Activated T-helper 1 cell treated with anti-CD3 and anti-CD28 coated beads, Interleukin-12 subunit alpha, Interleukin-12 subunit beta, Interleukin-2, Interleukin-4 antibody, amounts not matched to agents 30 ng/mL and 10 ng/mL and 1 ng/mL, durations not matched to agents 14 hours and 24 hours and 36 hours (primary cell): ENCODE measurements at regions not wholly inside any gene's neighbourhood (a gene's known extent, or its start where the extent isn't known, plus 50 kb on each side); places are given as distances from the start of the nearest gene placed in this dataset.

ENCODE experiments used
- DNase-seq: peaks from one replicate; pipeline ENCODE4 v3.0.0; 2021; ENCODE audit warnings: low spot score
- H3K27ac Mint-ChIP-seq: one replicate; pipeline ENCODE4 v1.8.0; 2021; ENCODE audit warnings: mild to moderate bottlenecking, mixed read lengths
- H3K27me3 Mint-ChIP-seq: one replicate; pipeline ENCODE4 v1.8.0; 2022; ENCODE audit warnings: mild to moderate bottlenecking, moderate library complexity, mixed read lengths; ENCODE audit not compliant: insufficient read depth
- H3K36me3 Mint-ChIP-seq: one replicate; pipeline ENCODE4 v1.8.0; 2021; ENCODE audit warnings: low read depth, mixed read lengths
- H3K4me1 Mint-ChIP-seq: one replicate; pipeline ENCODE4 v1.8.0; 2021; ENCODE audit warnings: low read depth, mixed read lengths
- H3K4me3 Mint-ChIP-seq: one replicate; pipeline ENCODE4 v1.8.0; 2021; ENCODE audit warnings: mild to moderate bottlenecking, moderate library complexity, mixed read lengths
- H3K9me3 Mint-ChIP-seq: one replicate; pipeline ENCODE4 v1.8.0; 2021; ENCODE audit warnings: mixed read lengths
- intact Hi-C: fragments of 100-400 bp; cut with micrococcal nuclease; formaldehyde crosslinking; loops from one replicate; pipeline ENCODE4 v1.15.1; 2024

GRCh38 chr18:78898635-78899034 lies 81.0 kb upstream of the SALL3 start:
- no peak for DNase-seq
- Mint-ChIP-seq H3K9me3 (no peaks in the 10 kb centered on the region), H3K27me3 (no peaks in the 10 kb centered on the region), H3K4me1 (no peaks in the 10 kb centered on the region), H3K4me3 (no peak overlapping the region), H3K27ac (no peak overlapping the region), H3K36me3 (no peaks in the 10 kb centered on the region)
- intact Hi-C loops, result no loop called here

GRCh38 chr18:78899241-78899640 lies 80.4 kb upstream of the SALL3 start:
- Mint-ChIP-seq H3K27me3 (no peaks in the 10 kb centered on the region), H3K27ac (no peak overlapping the region), H3K4me3 (no peak overlapping the region), H3K9me3 (no peaks in the 10 kb centered on the region), H3K36me3 (no peaks in the 10 kb centered on the region), H3K4me1 (no peaks in the 10 kb centered on the region)
- intact Hi-C loops, result no loop called here
- no peak for DNase-seq

GRCh38 chr18:78900938-78901909 lies 78.4 kb upstream of the SALL3 start:
- no peaks in the 10 kb centered on the region for H3K4me1 Mint-ChIP-seq
- intact Hi-C loops, result no loop called here
- H3K4me3 Mint-ChIP-seq, result no peak overlapping the region
- no peaks in the 10 kb centered on the region for H3K9me3 Mint-ChIP-seq
- DNase-seq, result no peak
- no peak overlapping the region for H3K27ac Mint-ChIP-seq
- no peaks in the 10 kb centered on the region for H3K36me3 Mint-ChIP-seq
- no peaks in the 10 kb centered on the region for H3K27me3 Mint-ChIP-seq

- no peaks in the 10 kb centered on the region for H3K4me1 Mint-ChIP-seq
- intact Hi-C loops, result no loop called here
- no peaks in the 10 kb centered on the region for H3K36me3 Mint-ChIP-seq
These were observed 77.5 kb upstream of the SALL3 start for GRCh38 chr18:78901923-78902794.

GRCh38 chr18:78902795-78903435 lies 76.7 kb upstream of the SALL3 start:
- H3K9me3 Mint-ChIP-seq, result no peaks in the 10 kb centered on the region
- no peak overlapping the region for H3K27ac Mint-ChIP-seq
- H3K4me1 Mint-ChIP-seq, result no peaks in the 10 kb centered on the region
- DNase-seq, result no peak
- no peaks in the 10 kb centered on the region for H3K36me3 Mint-ChIP-seq
- intact Hi-C loops, result no loop called here
- no peaks in the 10 kb centered on the region for H3K27me3 Mint-ChIP-seq
- no peak overlapping the region for H3K4me3 Mint-ChIP-seq

More at GRCh38 chr18:78901923-78902794, 77.5 kb upstream of the SALL3 start:
- H3K9me3 Mint-ChIP-seq, result no peaks in the 10 kb centered on the region
- H3K27me3 Mint-ChIP-seq, result no peaks in the 10 kb centered on the region
- DNase-seq, result no peak
- no peak overlapping the region for H3K4me3 Mint-ChIP-seq
- no peak overlapping the region for H3K27ac Mint-ChIP-seq

GRCh38 chr18:78903436-78904178 lies 76.0 kb upstream of the SALL3 start:
- H3K9me3 Mint-ChIP-seq, result no peaks in the 10 kb centered on the region
- H3K27me3 Mint-ChIP-seq, result no peaks in the 10 kb centered on the region
- H3K4me3 Mint-ChIP-seq, result no peak overlapping the region
- no peak overlapping the region for H3K27ac Mint-ChIP-seq
- no peak for DNase-seq
- no peaks in the 10 kb centered on the region for H3K36me3 Mint-ChIP-seq
- intact Hi-C loops, result no loop called here
- no peaks in the 10 kb centered on the region for H3K4me1 Mint-ChIP-seq

- no peak for DNase-seq
- no peaks in the 10 kb centered on the region for H3K36me3 Mint-ChIP-seq
These were observed 75.5 kb upstream of the SALL3 start for GRCh38 chr18:78904179-78904531.

GRCh38 chr18:78905334-78905733 lies 74.3 kb upstream of the SALL3 start:
- Mint-ChIP-seq H3K4me1 (no peaks in the 10 kb centered on the region), H3K9me3 (no peaks in the 10 kb centered on the region), H3K27ac (no peak overlapping the region), H3K27me3 (no peaks in the 10 kb centered on the region), H3K36me3 (no peaks in the 10 kb centered on the region), H3K4me3 (no peak overlapping the region)
- intact Hi-C loops, result no loop called here
- no peak for DNase-seq

More at GRCh38 chr18:78904179-78904531, 75.5 kb upstream of the SALL3 start:
- Mint-ChIP-seq H3K4me1 (no peaks in the 10 kb centered on the region), H3K4me3 (no peak overlapping the region), H3K27ac (no peak overlapping the region), H3K27me3 (no peaks in the 10 kb centered on the region), H3K9me3 (no peaks in the 10 kb centered on the region)
- intact Hi-C loops, result no loop called here

GRCh38 chr18:78906066-78906465 lies 73.6 kb upstream of the SALL3 start:
- no peak for DNase-seq
- Mint-ChIP-seq H3K9me3 (no peaks in the 10 kb centered on the region), H3K4me3 (no peak overlapping the region)

GRCh38 chr18:78908462-78909260 lies 71.0 kb upstream of the SALL3 start:
- H3K9me3 Mint-ChIP-seq, result no peaks in the 10 kb centered on the region
- no peak overlapping the region for H3K4me3 Mint-ChIP-seq
- H3K27ac Mint-ChIP-seq, result no peak overlapping the region
- intact Hi-C loops, result no loop called here
- DNase-seq, result no peak
- H3K4me1 Mint-ChIP-seq, result no peaks in the 10 kb centered on the region
- no peaks in the 10 kb centered on the region for H3K36me3 Mint-ChIP-seq
- no peaks in the 10 kb centered on the region for H3K27me3 Mint-ChIP-seq

More at GRCh38 chr18:78906066-78906465, 73.6 kb upstream of the SALL3 start:
- no peaks in the 10 kb centered on the region for H3K36me3 Mint-ChIP-seq
- no peaks in the 10 kb centered on the region for H3K4me1 Mint-ChIP-seq
- intact Hi-C loops, result no loop called here
- no peaks in the 10 kb centered on the region for H3K27me3 Mint-ChIP-seq
- no peak overlapping the region for H3K27ac Mint-ChIP-seq

- H3K9me3 Mint-ChIP-seq, result no peaks in the 10 kb centered on the region
- no peak overlapping the region for H3K27ac Mint-ChIP-seq
- no peak overlapping the region for H3K4me3 Mint-ChIP-seq
- H3K4me1 Mint-ChIP-seq, result no peaks in the 10 kb centered on the region
- DNase-seq, result no peak
- intact Hi-C loops, result no loop called here
- no peaks in the 10 kb centered on the region for H3K27me3 Mint-ChIP-seq
- no peaks in the 10 kb centered on the region for H3K36me3 Mint-ChIP-seq
These were observed 67.8 kb upstream of the SALL3 start for GRCh38 chr18:78911751-78912283.
